Loucy (cell line): ENCODE measurements at regions not wholly inside any gene's neighbourhood (a gene's known extent, or its start where the extent isn't known, plus 50 kb on each side); places are given as distances from the start of the nearest gene placed in this dataset.

Experiments used
- H2AFZ ChIP-seq: fragments of 200-600 bp; sonication (generic); 2 replicates; pipeline ENCODE4 v1.6.0; 2016; ENCODE audit warnings: antibody characterized with exemption, mild to moderate bottlenecking, low read length, moderate library complexity
- H3F3A ChIP-seq: fragments of 200-600 bp; 2 replicates; pipeline ENCODE4 v1.6.0; 2016; ENCODE audit warnings: antibody characterized with exemption, low read depth, mild to moderate bottlenecking
- H3K27me3 ChIP-seq: fragments of 200-600 bp; sonication (generic); 2 replicates; pipeline ENCODE4 v1.6.1; 2014; ENCODE audit warnings: low read length, mild to moderate bottlenecking; ENCODE audit not compliant: insufficient read depth, poor library complexity, severe bottlenecking
- H3K36me3 ChIP-seq: fragments of 200-600 bp; sonication (generic); 2 replicates; pipeline ENCODE4 v1.6.1; 2016; ENCODE audit warnings: low read length; ENCODE audit not compliant: insufficient read depth
- H3K4me1 ChIP-seq: fragments of 200-600 bp; sonication (generic); 2 replicates; pipeline ENCODE4 v1.5.1; 2014; ENCODE audit warnings: low read length, mild to moderate bottlenecking; ENCODE audit not compliant: insufficient read depth, poor library complexity, severe bottlenecking
- H3K4me2 ChIP-seq: fragments of 200-600 bp; sonication (generic); 2 replicates; pipeline ENCODE4 v1.6.0; 2014; ENCODE audit warnings: antibody characterized with exemption, low read length, low read depth, mild to moderate bottlenecking; ENCODE audit not compliant: poor library complexity, severe bottlenecking
- H3K4me3 ChIP-seq: fragments of 200-600 bp; sonication (generic); 2 replicates; pipeline ENCODE4 v1.5.1; 2014; ENCODE audit warnings: low read length, mild to moderate bottlenecking, mixed read lengths; ENCODE audit not compliant: poor library complexity, severe bottlenecking
- H3K79me2 ChIP-seq: fragments of 200-600 bp; sonication (generic); 2 replicates; pipeline ENCODE4 v1.6.1; 2014; ENCODE audit warnings: low read length; ENCODE audit not compliant: insufficient read depth
- H3K9ac ChIP-seq: fragments of 200-600 bp; sonication (generic); 2 replicates; pipeline ENCODE4 v1.6.0; 2014; ENCODE audit warnings: mild to moderate bottlenecking, low read depth, low read length, moderate library complexity; ENCODE audit not compliant: poor library complexity, severe bottlenecking
- H3K9me2 ChIP-seq: fragments of 200-600 bp; sonication (generic); replicated peaks from 2 replicates; pipeline ENCODE4 v1.6.1; 2016; ENCODE audit warnings: low read depth, low read length, mixed read lengths
- H3K9me3 ChIP-seq: fragments of 200-600 bp; sonication (generic); 2 replicates; pipeline ENCODE4 v1.6.1; 2014; ENCODE audit warnings: mild to moderate bottlenecking, antibody characterized with exemption, low read length, low read depth; ENCODE audit not compliant: insufficient read depth
- H4K20me1 ChIP-seq: fragments of 200-600 bp; sonication (generic); 2 replicates; pipeline ENCODE4 v1.6.0; 2014; ENCODE audit warnings: antibody characterized with exemption, low read length, mild to moderate bottlenecking; ENCODE audit not compliant: insufficient read depth, poor library complexity, severe bottlenecking
- CTCF ChIP-seq: fragments of 200-600 bp; sonication (generic); conservative IDR thresholded peaks from 2 replicates; pipeline ENCODE4 v1.5.1; 2014; ENCODE audit warnings: mild to moderate bottlenecking, antibody characterized with exemption, low read length
- EZH2phosphoT487 ChIP-seq: fragments of 200-600 bp; IDR thresholded peaks from 2 replicates; pipeline ENCODE4 v1.6.1; 2018; ENCODE audit warnings: antibody characterized with exemption, mild to moderate bottlenecking, moderate library complexity, borderline replicate concordance

GRCh38 chr1:199033661-199034060 is 394.8 kb downstream of the PTPRC start:
- peak overlapping the region; percentile 62 for H3K4me2 ChIP-seq
- peaks cover 3% of the 10 kb centered on the region; the same call in 1 of the 2 replicates for H3F3A ChIP-seq
- H2AFZ ChIP-seq: no peak overlapping the region
- no peaks in the 10 kb centered on the region for H3K9me2 ChIP-seq
- peaks cover 76% of the 10 kb centered on the region for H3K79me2 ChIP-seq
- TF ChIP-seq CTCF (no peak), EZH2phosphoT487 (no peak)
- no peaks in the 10 kb centered on the region for H3K9me3 ChIP-seq
- peak overlapping the region; percentile 63 for H3K9ac ChIP-seq
- H3K4me1 ChIP-seq: peaks cover 78% of the 10 kb centered on the region
- H3K27me3 ChIP-seq: no peaks in the 10 kb centered on the region
- H3K4me3 ChIP-seq: peak overlapping the region; percentile 48
- H4K20me1 ChIP-seq: no peaks in the 10 kb centered on the region
- H3K36me3 ChIP-seq: no peaks in the 10 kb centered on the region

- Histone ChIP-seq H3K4me1 (peaks cover 82% of the 10 kb centered on the region), H3K4me2 (peak overlapping the region; percentile 43), H3K9me3 (no peaks in the 10 kb centered on the region), H3K4me3 (peak overlapping the region; percentile 6), H2AFZ (no peak overlapping the region), H3F3A (peaks cover 16% of the 10 kb centered on the region), H3K9ac (peak overlapping the region; percentile 94), H3K27me3 (no peaks in the 10 kb centered on the region), H3K79me2 (peaks cover 74% of the 10 kb centered on the region), H4K20me1 (no peaks in the 10 kb centered on the region), H3K9me2 (no peaks in the 10 kb centered on the region), H3K36me3 (no peaks in the 10 kb centered on the region)
- no peak for TF ChIP-seq CTCF
- no peak for TF ChIP-seq EZH2phosphoT487
These were observed 399.3 kb downstream of the PTPRC start for GRCh38 chr1:199038156-199038555.

- no peak overlapping the region; the same call in 1 of the 2 replicates for H2AFZ ChIP-seq
- peaks cover 84% of the 10 kb centered on the region for H3K4me1 ChIP-seq
- peak overlapping the region; percentile 78 for H3K4me2 ChIP-seq
These were observed 401.5 kb downstream of the PTPRC start for GRCh38 chr1:199040076-199040905.

More at GRCh38 chr1:199040076-199040905, 401.5 kb downstream of the PTPRC start:
- H3K9ac ChIP-seq: peak overlapping the region; percentile 94
- H3K36me3 ChIP-seq: no peaks in the 10 kb centered on the region
- TF ChIP-seq CTCF: no peak
- no peaks in the 10 kb centered on the region for H3K9me2 ChIP-seq
- peak overlapping the region; percentile 55 for H3K4me3 ChIP-seq
- no peaks in the 10 kb centered on the region for H3K27me3 ChIP-seq
- peaks cover 81% of the 10 kb centered on the region for H3K79me2 ChIP-seq
- no peaks in the 10 kb centered on the region for H4K20me1 ChIP-seq
- H3K9me3 ChIP-seq: no peaks in the 10 kb centered on the region
- H3F3A ChIP-seq: peaks cover 16% of the 10 kb centered on the region
